Glomerular visceral epithelial cell (primary cell): ENCODE measurements at regions not wholly inside any gene's neighbourhood (a gene's known extent, or its start where the extent isn't known, plus 50 kb on each side); places are given as distances from the start of the nearest gene placed in this dataset.
A peak's percentile ranks its signal among the peaks of the same experiment; 100 is the strongest.

Experiments
- DNase-seq: peaks from one replicate; pipeline ENCODE4 v3.0.0-alpha.2; 2016; ENCODE audit errors: extremely low spot score

- no peak for DNase-seq
Measured at GRCh38 chr2:104406261-104406726, 447.6 kb upstream of the POU3F3 start.

- no peak for DNase-seq
Measured at GRCh38 chr2:104407641-104408040, 446.3 kb upstream of the POU3F3 start.

- no peak for DNase-seq
Measured at GRCh38 chr2:104408266-104408665, 445.6 kb upstream of the POU3F3 start.

GRCh38 chr2:104410136-104410535 is 443.8 kb upstream of the POU3F3 start:
- DNase-seq: no peak

- peak; percentile 14 for DNase-seq
Measured at GRCh38 chr2:104412384-104412783, 441.5 kb upstream of the POU3F3 start.

- DNase-seq: no peak
Measured at GRCh38 chr2:104413890-104414289, 440.0 kb upstream of the POU3F3 start.

- no peak for DNase-seq
Measured at GRCh38 chr2:104415284-104415683, 438.6 kb upstream of the POU3F3 start.

GRCh38 chr2:104416339-104417000 is 437.4 kb upstream of the POU3F3 start:
- DNase-seq: no peak

GRCh38 chr2:104420420-104420819 is 433.5 kb upstream of the POU3F3 start:
- no peak for DNase-seq

- DNase-seq: no peak
Measured at GRCh38 chr2:104420953-104421352, 433.0 kb upstream of the POU3F3 start.

- DNase-seq: no peak
Measured at GRCh38 chr2:104425850-104426595, 427.9 kb upstream of the POU3F3 start.

GRCh38 chr2:104428155-104428554 is 425.8 kb upstream of the POU3F3 start:
- no peak for DNase-seq

GRCh38 chr2:104429639-104430358 is 424.1 kb upstream of the POU3F3 start:
- no peak for DNase-seq

- no peak for DNase-seq
Measured at GRCh38 chr2:104430359-104430740, 423.6 kb upstream of the POU3F3 start.

GRCh38 chr2:104430852-104431251 is 423.1 kb upstream of the POU3F3 start:
- no peak for DNase-seq

GRCh38 chr2:104431701-104432121 is 422.2 kb upstream of the POU3F3 start:
- DNase-seq: no peak

- DNase-seq: no peak
Measured at GRCh38 chr2:104432401-104432800, 421.5 kb upstream of the POU3F3 start.

- no peak for DNase-seq
Measured at GRCh38 chr2:104432991-104433390, 420.9 kb upstream of the POU3F3 start.

- no peak for DNase-seq
Measured at GRCh38 chr2:104433657-104434056, 420.3 kb upstream of the POU3F3 start.

GRCh38 chr2:104434318-104434792 is 419.6 kb upstream of the POU3F3 start:
- peak; percentile 30 for DNase-seq

GRCh38 chr2:104434966-104435365 is 418.9 kb upstream of the POU3F3 start:
- no peak for DNase-seq

- DNase-seq: no peak
Measured at GRCh38 chr2:104438481-104438880, 415.4 kb upstream of the POU3F3 start.

- no peak for DNase-seq
Measured at GRCh38 chr2:104443145-104443544, 410.8 kb upstream of the POU3F3 start.
